ENCODE measurements at regions not wholly inside any gene's neighbourhood (a gene's known extent, or its start where the extent isn't known, plus 50 kb on each side); places are given as distances from the start of the nearest gene placed in this dataset.

DNA sequence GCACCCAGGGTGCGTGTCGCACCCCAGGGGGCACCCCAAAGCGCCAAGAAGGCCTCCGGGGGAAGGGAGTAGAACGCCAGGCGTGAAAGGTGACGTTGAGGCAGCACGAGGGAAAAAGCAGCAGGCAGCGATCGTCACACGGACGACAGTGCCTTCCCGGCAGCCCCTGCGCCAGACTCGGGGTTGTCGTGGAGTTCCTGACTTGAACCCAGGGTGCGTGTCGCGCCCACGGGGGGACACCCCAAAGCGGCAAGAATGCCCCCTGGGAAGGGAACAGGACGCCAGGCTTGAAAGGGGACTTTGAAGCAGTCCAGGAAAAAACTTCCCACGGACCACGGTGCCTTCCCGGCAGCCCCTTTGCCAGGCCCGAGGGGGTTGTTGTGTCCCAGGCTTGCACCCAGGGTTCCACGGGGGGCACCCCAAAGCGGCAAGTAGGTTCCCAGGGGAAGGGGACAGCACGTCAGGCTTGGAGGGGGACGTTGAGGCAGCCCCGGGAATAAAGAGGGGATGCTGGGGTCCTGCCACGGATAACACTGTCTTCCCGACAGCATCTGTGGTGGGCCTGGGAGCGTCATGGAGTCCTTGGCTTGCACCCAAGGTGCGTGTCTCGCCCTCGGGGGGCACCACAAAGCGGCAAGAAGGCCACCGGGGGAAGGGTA is 159.2 kb upstream of the ALG10B start:
- TF ChIP-seq POLR2A (IDR thresholded peaks at IDR 0.05; ENCODE audit: low read depth, low read length) (no peak), TAF1 (IDR thresholded peaks at IDR 0.05; ENCODE audit: borderline replicate concordance, low read depth, low read length) (no peak)
